ENCODE measurements at regions not wholly inside any gene's neighbourhood (a gene's known extent, or its start where the extent isn't known, plus 50 kb on each side); places are given as distances from the start of the nearest gene placed in this dataset.
"Not testable (repeated sequence)": the region's sequence is repeated elsewhere in the genome, so short reads cannot be mapped to it uniquely, and the experiment has no call there.

DNA sequence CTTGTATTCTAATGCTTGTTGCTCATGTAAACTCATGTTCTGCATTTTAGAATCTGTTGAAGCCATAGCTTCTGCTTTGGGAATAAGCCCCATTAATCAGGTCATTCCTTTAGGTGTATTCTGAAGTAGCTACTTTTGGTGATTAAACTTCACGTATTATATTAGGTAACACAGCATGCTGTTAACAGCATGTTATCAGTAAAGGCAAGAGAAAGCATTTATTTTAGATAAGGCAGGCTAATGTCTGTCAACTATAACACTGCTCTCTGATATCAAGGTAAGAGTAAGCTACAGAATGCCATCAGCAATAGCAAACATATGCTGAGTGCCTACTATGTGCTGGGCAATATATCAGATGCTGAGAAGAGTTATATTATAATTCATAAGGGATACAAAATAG lies 726.4 kb downstream of the TTLL7 start:
- H3K36me3 Mint-ChIP-seq; H3K4me1 Mint-ChIP-seq; H3K4me1 ChIP-seq (ENCODE audit: control insufficient read depth in 2 of 2, insufficient read depth in 2 of 2, low read length in 2 of 2); POLR2A ChIA-PET; H3K27ac ChIP-seq (ENCODE audit: low read depth, low read length); H3K27me3 Mint-ChIP-seq; H3K9me3 Mint-ChIP-seq; H3K36me3 ChIP-seq (ENCODE audit: control insufficient read depth in 2 of 3, insufficient read depth in 3 of 3, low read length in 3 of 3); H3K4me3 Mint-ChIP-seq; ATAC-seq; H3K27ac Mint-ChIP-seq; intact Hi-C loops (cut with micrococcal nuclease); H3K4me3 ChIP-seq (ENCODE audit: low read length); H3K9me3 ChIP-seq (ENCODE audit: control insufficient read depth in 2 of 3, low read length in 3 of 3); DNase-seq; H3K27me3 ChIP-seq (ENCODE audit: control insufficient read depth in 2 of 2, insufficient read depth in 2 of 2, low read length in 2 of 2); CTCF ChIA-PET: not testable (repeated sequence)

DNA sequence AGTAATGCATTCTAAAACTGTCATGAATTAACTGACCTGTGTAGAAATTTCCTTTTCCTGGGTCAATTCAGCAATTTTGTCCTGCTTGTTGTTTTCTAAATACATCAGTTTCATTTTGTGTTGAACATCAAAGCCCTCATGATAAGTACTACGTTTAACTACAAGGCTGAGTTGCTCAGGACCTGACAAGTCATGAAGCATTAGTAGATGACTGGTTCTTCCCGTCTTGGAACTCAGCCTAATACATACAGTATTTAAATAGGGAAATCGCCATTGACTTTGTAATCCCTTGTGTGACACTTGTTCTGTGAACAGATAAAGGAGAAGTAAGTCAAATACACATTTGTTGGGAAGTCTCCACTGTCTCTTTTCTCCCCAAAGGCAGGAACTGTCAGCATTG lies 727.1 kb downstream of the TTLL7 start:
- H3K4me3 Mint-ChIP-seq; CTCF ChIA-PET; H3K4me3 ChIP-seq (ENCODE audit: low read length); DNase-seq; H3K9me3 ChIP-seq (ENCODE audit: control insufficient read depth in 2 of 3, low read length in 3 of 3); H3K27me3 ChIP-seq (ENCODE audit: control insufficient read depth in 2 of 2, insufficient read depth in 2 of 2, low read length in 2 of 2); H3K4me1 ChIP-seq (ENCODE audit: control insufficient read depth in 2 of 2, insufficient read depth in 2 of 2, low read length in 2 of 2); H3K27ac Mint-ChIP-seq; ATAC-seq; H3K9me3 Mint-ChIP-seq; H3K27me3 Mint-ChIP-seq; H3K4me1 Mint-ChIP-seq; H3K36me3 ChIP-seq (ENCODE audit: control insufficient read depth in 2 of 3, insufficient read depth in 3 of 3, low read length in 3 of 3); intact Hi-C loops (cut with micrococcal nuclease); H3K36me3 Mint-ChIP-seq; H3K27ac ChIP-seq (ENCODE audit: low read depth, low read length); POLR2A ChIA-PET: not testable (repeated sequence)

DNA sequence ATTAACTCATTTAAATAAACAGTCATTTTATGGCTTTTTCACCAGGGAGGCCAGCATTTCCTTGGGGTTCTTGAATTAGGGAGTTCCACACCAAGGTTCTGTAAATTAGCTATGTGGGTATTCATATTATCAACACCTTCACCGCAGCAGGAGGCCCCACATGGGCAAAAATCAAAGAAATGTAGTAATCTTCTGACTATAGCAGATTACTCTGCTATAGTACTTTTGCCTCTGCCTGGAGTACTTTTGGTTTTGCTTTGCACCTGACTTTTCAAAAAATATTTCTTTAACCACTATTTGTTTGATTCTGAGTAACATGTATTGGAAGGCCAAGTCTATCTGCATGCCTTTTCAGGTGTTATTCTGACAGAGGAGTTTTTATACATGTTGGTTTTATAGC lies 728.1 kb downstream of the TTLL7 start:
- H3K4me3 Mint-ChIP-seq = peak overlapping the region in 1 of 10 donors; percentile 32
- H3K4me1 Mint-ChIP-seq; ATAC-seq; H3K9me3 ChIP-seq (ENCODE audit: control insufficient read depth in 2 of 3, low read length in 3 of 3); H3K4me3 ChIP-seq (ENCODE audit: low read length); H3K27ac ChIP-seq (ENCODE audit: low read depth, low read length); CTCF ChIA-PET; H3K36me3 Mint-ChIP-seq; H3K27me3 Mint-ChIP-seq; DNase-seq; H3K36me3 ChIP-seq (ENCODE audit: control insufficient read depth in 2 of 3, insufficient read depth in 3 of 3, low read length in 3 of 3); H3K9me3 Mint-ChIP-seq; intact Hi-C loops (cut with micrococcal nuclease); H3K27me3 ChIP-seq (ENCODE audit: control insufficient read depth in 2 of 2, insufficient read depth in 2 of 2, low read length in 2 of 2); H3K27ac Mint-ChIP-seq; POLR2A ChIA-PET; H3K4me1 ChIP-seq (ENCODE audit: control insufficient read depth in 2 of 2, insufficient read depth in 2 of 2, low read length in 2 of 2): not testable (repeated sequence)

DNA sequence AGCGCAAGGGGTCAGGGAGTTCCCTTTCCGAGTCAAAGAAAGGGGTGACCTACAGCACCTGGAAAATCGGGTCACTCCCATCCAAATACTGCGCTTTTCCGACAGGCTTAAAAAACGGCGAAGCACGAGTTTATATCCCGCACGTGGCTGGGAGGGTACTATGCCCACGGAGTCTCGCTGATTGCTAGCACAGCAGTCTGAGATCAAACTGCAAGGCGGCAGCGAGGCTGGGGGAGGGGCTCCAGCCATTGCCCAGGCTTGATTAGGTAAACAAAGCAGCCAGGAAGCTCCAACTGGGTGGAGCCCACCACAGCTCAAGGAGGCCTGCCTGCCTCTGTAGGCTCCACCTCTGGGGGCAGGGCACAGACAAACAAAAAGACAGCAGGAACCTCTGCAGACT lies 735.1 kb downstream of the TTLL7 start:
- H3K9me3 Mint-ChIP-seq; H3K27me3 ChIP-seq (ENCODE audit: control insufficient read depth in 2 of 2, insufficient read depth in 2 of 2, low read length in 2 of 2); H3K36me3 Mint-ChIP-seq; DNase-seq; H3K9me3 ChIP-seq (ENCODE audit: control insufficient read depth in 2 of 3, low read length in 3 of 3); H3K4me3 ChIP-seq (ENCODE audit: low read length); H3K27me3 Mint-ChIP-seq; H3K36me3 ChIP-seq (ENCODE audit: control insufficient read depth in 2 of 3, insufficient read depth in 3 of 3, low read length in 3 of 3); POLR2A ChIA-PET; CTCF ChIA-PET; H3K27ac ChIP-seq (ENCODE audit: low read depth, low read length); H3K27ac Mint-ChIP-seq; H3K4me1 ChIP-seq (ENCODE audit: control insufficient read depth in 2 of 2, insufficient read depth in 2 of 2, low read length in 2 of 2); H3K4me3 Mint-ChIP-seq; ATAC-seq; intact Hi-C loops (cut with micrococcal nuclease); H3K4me1 Mint-ChIP-seq: not testable (repeated sequence)

DNA sequence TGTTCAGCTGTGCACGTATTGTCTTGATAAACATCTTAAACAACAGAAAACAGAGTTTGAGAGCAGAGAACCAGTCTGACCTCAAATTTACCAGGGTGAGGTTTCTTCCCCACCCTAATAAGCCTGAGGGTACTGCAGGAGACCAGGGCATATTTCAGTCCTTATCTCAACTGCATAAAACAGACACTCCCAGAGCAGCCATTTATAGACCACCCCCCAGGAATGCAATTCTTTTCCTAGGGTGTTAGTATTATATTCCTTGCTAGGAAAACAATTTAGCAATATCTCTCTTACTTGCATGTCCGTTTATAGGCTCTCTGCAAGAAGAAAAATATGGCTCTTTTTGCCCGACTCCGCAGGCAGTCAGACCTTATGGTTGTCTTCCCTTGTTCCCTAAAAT lies 747.2 kb downstream of the TTLL7 start:
- H3K4me3 Mint-ChIP-seq; H3K9me3 ChIP-seq (ENCODE audit: control insufficient read depth in 2 of 3, low read length in 3 of 3); H3K36me3 ChIP-seq (ENCODE audit: control insufficient read depth in 2 of 3, insufficient read depth in 3 of 3, low read length in 3 of 3); H3K27me3 ChIP-seq (ENCODE audit: control insufficient read depth in 2 of 2, insufficient read depth in 2 of 2, low read length in 2 of 2); H3K27me3 Mint-ChIP-seq; CTCF ChIA-PET; DNase-seq; H3K4me1 Mint-ChIP-seq; H3K27ac ChIP-seq (ENCODE audit: low read depth, low read length); H3K4me1 ChIP-seq (ENCODE audit: control insufficient read depth in 2 of 2, insufficient read depth in 2 of 2, low read length in 2 of 2); H3K27ac Mint-ChIP-seq; POLR2A ChIA-PET; ATAC-seq; intact Hi-C loops (cut with micrococcal nuclease); H3K4me3 ChIP-seq (ENCODE audit: low read length): not testable (repeated sequence)
- Mint-ChIP-seq H3K9me3 (peaks cover 3 to 24% (median 7%) of the 10 kb centered on the region in 11 donors), H3K36me3 (peaks cover 0 to 12% (median 5%) of the 10 kb centered on the region in 5 donors)

DNA sequence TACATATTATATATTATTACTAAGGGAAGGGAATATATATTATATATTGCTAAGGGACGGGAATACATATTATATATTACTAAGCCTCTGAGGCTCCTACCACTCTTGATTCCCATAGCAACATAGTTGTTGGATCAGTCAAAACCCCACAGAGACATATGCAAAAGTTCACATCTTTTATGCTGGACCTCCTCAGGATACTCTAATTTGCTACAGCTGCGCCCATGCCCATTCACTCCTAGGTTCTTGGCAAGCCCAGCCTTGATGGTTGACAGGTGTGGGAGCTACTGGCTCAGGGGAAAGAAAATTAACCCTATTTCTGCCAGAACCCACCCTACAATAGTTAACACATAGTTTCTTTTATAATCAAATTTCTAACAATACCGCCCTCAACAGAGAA lies 752.2 kb downstream of the TTLL7 start:
- H3K4me1 ChIP-seq (ENCODE audit: control insufficient read depth in 2 of 2, insufficient read depth in 2 of 2, low read length in 2 of 2); POLR2A ChIA-PET; H3K36me3 Mint-ChIP-seq; H3K4me1 Mint-ChIP-seq; H3K9me3 ChIP-seq (ENCODE audit: control insufficient read depth in 2 of 3, low read length in 3 of 3); H3K4me3 Mint-ChIP-seq; H3K27me3 ChIP-seq (ENCODE audit: control insufficient read depth in 2 of 2, insufficient read depth in 2 of 2, low read length in 2 of 2); H3K4me3 ChIP-seq (ENCODE audit: low read length); H3K27me3 Mint-ChIP-seq; H3K36me3 ChIP-seq (ENCODE audit: control insufficient read depth in 2 of 3, insufficient read depth in 3 of 3, low read length in 3 of 3); H3K27ac ChIP-seq (ENCODE audit: low read depth, low read length); CTCF ChIA-PET; DNase-seq; ATAC-seq; H3K27ac Mint-ChIP-seq; intact Hi-C loops (cut with micrococcal nuclease): not testable (repeated sequence)
- H3K9me3 Mint-ChIP-seq = peaks cover 3 to 15% (median 7%) of the 10 kb centered on the region in 11 donors

DNA sequence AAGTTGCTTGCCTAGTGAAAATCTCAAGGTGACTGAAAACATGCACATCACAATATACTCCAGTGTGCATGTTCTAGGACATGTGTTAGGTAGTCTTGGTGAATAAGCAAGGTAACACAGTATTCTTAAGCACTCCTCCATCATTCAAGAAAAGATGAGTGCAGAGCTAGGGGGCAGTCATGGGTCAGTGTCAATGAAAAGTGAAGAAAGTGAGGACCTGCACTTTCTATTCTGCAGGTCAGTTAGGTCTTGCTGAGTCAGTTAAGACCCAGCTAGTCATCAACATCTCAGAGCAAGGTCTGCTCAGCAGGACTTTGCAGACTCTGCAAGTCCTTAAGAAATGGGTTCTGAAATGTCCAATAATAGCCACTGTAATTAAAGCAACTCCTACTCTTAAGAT lies 754.1 kb downstream of the TTLL7 start:
- H3K4me1 Mint-ChIP-seq; H3K27ac ChIP-seq (ENCODE audit: low read depth, low read length); H3K36me3 Mint-ChIP-seq; CTCF ChIA-PET; intact Hi-C loops (cut with micrococcal nuclease); H3K9me3 Mint-ChIP-seq; POLR2A ChIA-PET; H3K36me3 ChIP-seq (ENCODE audit: control insufficient read depth in 2 of 3, insufficient read depth in 3 of 3, low read length in 3 of 3); ATAC-seq; H3K27me3 Mint-ChIP-seq; H3K27ac Mint-ChIP-seq; H3K4me3 ChIP-seq (ENCODE audit: low read length); DNase-seq; H3K4me3 Mint-ChIP-seq; H3K27me3 ChIP-seq (ENCODE audit: control insufficient read depth in 2 of 2, insufficient read depth in 2 of 2, low read length in 2 of 2); H3K9me3 ChIP-seq (ENCODE audit: control insufficient read depth in 2 of 3, low read length in 3 of 3); H3K4me1 ChIP-seq (ENCODE audit: control insufficient read depth in 2 of 2, insufficient read depth in 2 of 2, low read length in 2 of 2): not testable (repeated sequence)
